ENCODE measurements at regions not wholly inside any gene's neighbourhood (a gene's known extent, or its start where the extent isn't known, plus 50 kb on each side); places are given as distances from the start of the nearest gene placed in this dataset.

DNA sequence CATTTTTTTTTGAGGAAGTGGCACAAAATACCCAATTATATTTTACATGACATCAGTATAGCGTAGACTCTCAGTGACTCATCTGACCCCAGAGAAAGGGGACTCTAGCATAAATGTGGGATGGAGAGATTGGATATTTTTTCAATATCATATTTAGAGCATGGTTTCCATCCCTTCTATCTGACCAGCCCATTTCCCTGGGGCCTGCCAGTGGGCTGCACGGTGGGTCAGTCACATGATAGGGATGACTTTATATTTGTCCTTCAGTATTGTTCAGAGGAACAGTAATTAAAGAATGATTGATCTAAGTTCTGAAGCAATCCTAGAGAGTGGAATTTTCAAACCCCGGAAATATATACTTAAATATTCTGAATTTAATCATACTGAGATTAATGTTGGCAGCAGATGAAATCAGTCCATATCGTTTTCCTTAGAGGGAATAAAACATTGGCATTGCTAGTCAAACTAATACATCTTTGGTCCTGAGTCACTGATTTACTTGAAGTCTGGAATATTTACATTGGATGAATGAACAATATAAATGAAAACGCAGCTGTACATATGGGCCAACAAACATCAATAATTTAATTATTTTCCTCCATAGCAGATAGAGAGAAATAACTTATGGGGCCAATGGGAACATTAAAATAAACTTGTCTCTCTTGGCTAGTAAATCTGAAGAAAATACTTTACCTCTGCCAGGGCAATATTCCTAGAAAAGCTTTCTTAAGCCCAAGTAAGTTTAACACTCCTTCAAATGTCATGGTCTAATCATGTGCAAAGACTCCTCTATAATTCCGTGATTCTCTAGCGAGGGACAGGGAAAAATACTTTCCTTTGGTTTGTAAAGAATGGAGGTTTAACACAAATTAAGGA lies 563.6 kb upstream of the PKDCC start:
- Histone ChIP-seq H3K27me3 (ENCODE audit: insufficient read depth, low read depth, severe bottlenecking) (no peaks in the 10 kb centered on the region), H3K9me3 (ENCODE audit: severe bottlenecking) (no peaks in the 10 kb centered on the region), H3K4me3 (ENCODE audit: low read depth, low read length) (no peak overlapping the region), H3K36me3 (no peaks in the 10 kb centered on the region), H3K27ac (no peak overlapping the region)
- TF ChIP-seq, protein P1, sequence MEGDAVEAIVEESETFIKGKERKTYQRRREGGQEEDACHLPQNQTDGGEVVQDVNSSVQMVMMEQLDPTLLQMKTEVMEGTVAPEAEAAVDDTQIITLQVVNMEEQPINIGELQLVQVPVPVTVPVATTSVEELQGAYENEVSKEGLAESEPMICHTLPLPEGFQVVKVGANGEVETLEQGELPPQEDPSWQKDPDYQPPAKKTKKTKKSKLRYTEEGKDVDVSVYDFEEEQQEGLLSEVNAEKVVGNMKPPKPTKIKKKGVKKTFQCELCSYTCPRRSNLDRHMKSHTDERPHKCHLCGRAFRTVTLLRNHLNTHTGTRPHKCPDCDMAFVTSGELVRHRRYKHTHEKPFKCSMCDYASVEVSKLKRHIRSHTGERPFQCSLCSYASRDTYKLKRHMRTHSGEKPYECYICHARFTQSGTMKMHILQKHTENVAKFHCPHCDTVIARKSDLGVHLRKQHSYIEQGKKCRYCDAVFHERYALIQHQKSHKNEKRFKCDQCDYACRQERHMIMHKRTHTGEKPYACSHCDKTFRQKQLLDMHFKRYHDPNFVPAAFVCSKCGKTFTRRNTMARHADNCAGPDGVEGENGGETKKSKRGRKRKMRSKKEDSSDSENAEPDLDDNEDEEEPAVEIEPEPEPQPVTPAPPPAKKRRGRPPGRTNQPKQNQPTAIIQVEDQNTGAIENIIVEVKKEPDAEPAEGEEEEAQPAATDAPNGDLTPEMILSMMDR (IDR thresholded peaks at IDR 0.05; ENCODE audit: low read depth, low read length): no peak
- no peak for DNase-seq

DNA sequence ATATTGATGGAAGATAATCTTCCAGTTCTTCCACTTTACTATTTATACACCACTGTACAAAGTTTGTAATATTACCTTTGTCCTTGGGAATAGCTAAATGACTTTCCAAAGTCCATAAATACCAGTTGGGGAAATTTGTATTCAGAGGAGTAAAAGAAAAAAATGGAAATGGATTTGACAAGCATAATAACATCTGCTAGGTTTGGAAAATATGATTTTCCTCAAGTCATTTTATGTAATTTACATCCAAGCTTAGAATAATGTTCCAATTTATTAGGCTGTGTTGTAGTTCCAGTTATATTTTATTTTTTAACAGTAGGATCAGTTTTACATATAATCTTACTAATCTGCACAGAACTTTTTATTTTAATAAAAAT lies 563.0 kb upstream of the PKDCC start:
- Histone ChIP-seq H3K36me3 (no peaks in the 10 kb centered on the region), H3K9me3 (ENCODE audit: severe bottlenecking) (no peaks in the 10 kb centered on the region), H3K4me3 (ENCODE audit: low read depth, low read length) (no peak overlapping the region), H3K27ac (no peak overlapping the region), H3K27me3 (ENCODE audit: insufficient read depth, low read depth, severe bottlenecking) (no peaks in the 10 kb centered on the region)
- TF ChIP-seq, protein P1 (IDR thresholded peaks at IDR 0.05; ENCODE audit: low read depth, low read length): no peak
- no peak for DNase-seq

DNA sequence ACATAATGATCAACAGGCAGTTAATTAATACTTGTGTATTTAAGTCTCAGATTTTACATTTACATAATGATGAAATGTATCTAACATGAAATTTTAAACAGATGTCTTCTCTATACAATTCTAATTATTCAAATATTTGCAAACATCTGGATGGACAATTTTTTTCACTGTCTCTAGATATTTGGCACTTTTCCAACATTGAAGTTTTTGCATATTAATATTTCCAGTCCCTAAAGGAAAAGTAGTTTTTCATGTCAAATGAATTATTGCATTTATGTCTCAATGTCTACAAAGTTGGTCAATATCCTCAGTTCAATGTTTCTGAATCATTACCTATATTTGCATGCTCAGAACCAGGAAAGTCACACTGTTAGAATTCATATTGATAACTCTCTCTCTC lies 560.9 kb upstream of the PKDCC start:
- Histone ChIP-seq H3K36me3 (no peaks in the 10 kb centered on the region), H3K27ac (no peak overlapping the region), H3K9me3 (ENCODE audit: severe bottlenecking) (no peaks in the 10 kb centered on the region), H3K4me3 (ENCODE audit: low read depth, low read length) (no peak overlapping the region), H3K27me3 (ENCODE audit: insufficient read depth, low read depth, severe bottlenecking) (no peaks in the 10 kb centered on the region)
- no peak for DNase-seq
- TF ChIP-seq, protein P1 (IDR thresholded peaks at IDR 0.05; ENCODE audit: low read depth, low read length): no peak

DNA sequence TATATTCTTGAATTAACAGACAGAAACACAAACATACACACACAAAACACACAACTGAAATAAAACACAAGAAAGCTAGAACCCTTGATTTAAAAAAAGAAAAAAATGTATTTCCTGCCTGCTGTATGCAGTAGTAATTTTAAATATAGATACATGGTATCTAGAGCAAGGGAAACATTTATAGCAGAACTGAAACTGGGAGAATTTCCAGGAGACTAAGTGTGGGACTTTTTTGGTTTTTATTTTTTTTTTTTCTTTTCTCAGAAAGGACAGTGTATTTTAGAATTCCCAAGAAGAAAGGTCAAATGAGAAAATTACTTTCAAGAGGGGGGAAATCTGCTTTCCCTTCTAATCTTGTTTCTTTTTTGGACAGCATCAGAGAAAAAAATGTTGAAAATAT lies 558.9 kb upstream of the PKDCC start:
- Histone ChIP-seq H3K9me3 (ENCODE audit: severe bottlenecking) (no peaks in the 10 kb centered on the region), H3K27me3 (ENCODE audit: insufficient read depth, low read depth, severe bottlenecking) (no peaks in the 10 kb centered on the region), H3K27ac (no peak overlapping the region), H3K36me3 (no peaks in the 10 kb centered on the region), H3K4me3 (ENCODE audit: low read depth, low read length) (no peak overlapping the region)
- DNase-seq: no peak
- TF ChIP-seq, protein P1 (IDR thresholded peaks at IDR 0.05; ENCODE audit: low read depth, low read length): no peak

DNA sequence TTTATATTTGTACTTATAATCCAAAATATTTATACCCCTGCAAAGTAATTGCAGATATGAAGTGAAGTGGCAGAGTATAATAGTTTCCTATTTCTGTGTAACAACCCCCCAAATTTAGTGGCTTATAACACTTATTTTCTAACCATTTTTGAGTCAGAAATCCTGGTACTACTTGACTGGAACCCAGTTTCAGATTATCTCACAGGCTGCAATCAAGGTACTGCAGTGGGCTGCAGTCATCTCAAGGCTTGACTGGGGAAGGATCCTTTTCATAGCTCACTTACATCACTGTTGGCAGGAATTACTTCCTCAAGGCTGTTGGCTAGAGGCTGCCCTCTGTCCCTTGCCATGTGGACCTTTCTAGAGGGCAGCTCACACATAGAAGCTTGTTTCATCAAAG lies 558.2 kb upstream of the PKDCC start:
- no peak for DNase-seq
- Histone ChIP-seq H3K27ac (no peak overlapping the region), H3K9me3 (ENCODE audit: severe bottlenecking) (peaks cover 6% of the 10 kb centered on the region), H3K36me3 (no peaks in the 10 kb centered on the region), H3K4me3 (ENCODE audit: low read depth, low read length) (no peak overlapping the region), H3K27me3 (ENCODE audit: insufficient read depth, low read depth, severe bottlenecking) (no peaks in the 10 kb centered on the region)
- TF ChIP-seq, protein P1 (IDR thresholded peaks at IDR 0.05; ENCODE audit: low read depth, low read length): no peak

DNA sequence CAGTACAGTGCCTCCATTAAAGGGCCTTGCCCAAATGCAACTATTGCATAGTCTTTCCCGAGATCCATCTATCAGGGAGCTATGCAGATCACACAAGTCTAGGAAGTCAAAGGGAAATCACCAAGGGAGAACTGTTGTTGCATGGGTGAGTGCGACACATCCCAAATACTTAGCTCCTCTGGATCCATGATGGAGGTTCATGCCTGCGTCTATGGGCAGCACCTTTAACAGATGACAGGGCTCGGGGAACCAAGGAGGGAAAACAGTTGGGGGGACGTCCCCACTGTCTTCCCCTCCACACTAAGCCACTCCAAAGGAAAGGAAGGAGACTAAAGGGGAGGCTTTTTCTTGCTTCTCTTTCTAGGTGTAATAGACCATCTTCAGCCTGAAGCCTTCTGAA lies 552.8 kb upstream of the PKDCC start:
- DNase-seq: no peak
- H3K36me3 ChIP-seq: no peaks in the 10 kb centered on the region
- H3K9me3 ChIP-seq (ENCODE audit: severe bottlenecking): peaks cover 39% of the 10 kb centered on the region
- TF ChIP-seq, protein P1 (IDR thresholded peaks at IDR 0.05; ENCODE audit: low read depth, low read length): no peak
- no peaks in the 10 kb centered on the region for H3K27me3 ChIP-seq (ENCODE audit: insufficient read depth, low read depth, severe bottlenecking)
- H3K4me3 ChIP-seq (ENCODE audit: low read depth, low read length): no peak overlapping the region
- H3K27ac ChIP-seq: no peak overlapping the region
